ENCODE measurements at regions not wholly inside any gene's neighbourhood (a gene's known extent, or its start where the extent isn't known, plus 50 kb on each side); places are given as distances from the start of the nearest gene placed in this dataset.

- ChIA-PET SMC1A (ENCODE audit: uncharacterized antibody, unreplicated experiment) (interaction anchor here (0.7 to 2.0 kb wide), 20 partner anchors 9 to 363 kb away, joined by 3 to 24 read pairs (median 3); partner anchors contain the start of gene CALCRL), CTCF (interaction anchor here (0.6 to 2.0 kb wide), 21 partner anchors 10 to 1309 kb away, joined by 3 to 22 read pairs (median 3); partner anchors contain the start of gene CALCRL), RAD21 (ENCODE audit: unreplicated experiment) (interaction anchor here (0.7 to 2.2 kb wide), 13 partner anchors 10 to 363 kb away, joined by 3 to 14 read pairs (median 3); partner anchors contain the start of gene CALCRL), POLR2A (no interaction called here)
- Histone ChIP-seq H3K27me3 (replicated peaks in 1 of 2; ENCODE audit: control insufficient read depth in 2 of 2, insufficient read depth in 2 of 2, low read length in 1 of 2) (no peaks in the 10 kb centered on the region), H3K4me1 (ENCODE audit: control insufficient read depth, insufficient read depth, low read length) (no peaks in the 10 kb centered on the region), H3K4me2 (ENCODE audit: control insufficient read depth, insufficient read depth) (no peak overlapping the region), H3K27ac (ENCODE audit: control insufficient read depth, insufficient read depth) (no peak overlapping the region), H3K79me2 (ENCODE audit: control insufficient read depth, insufficient read depth, low read length) (no peaks in the 10 kb centered on the region), H2AFZ (ENCODE audit: control insufficient read depth, low read depth, low read length) (no peak overlapping the region), H3K4me3 (no peak overlapping the region), H4K20me1 (ENCODE audit: control insufficient read depth, insufficient read depth) (no peaks in the 10 kb centered on the region), H3K9me3 (replicated peaks; ENCODE audit: control insufficient read depth, insufficient read depth, low read length) (no peaks in the 10 kb centered on the region), H3K36me3 (ENCODE audit: control insufficient read depth in 2 of 2, insufficient read depth in 2 of 2, low read length in 1 of 2) (no peaks in the 10 kb centered on the region), H3K9ac (ENCODE audit: control insufficient read depth, insufficient read depth, low read length) (no peak overlapping the region)
- no peak for ATAC-seq
- in situ Hi-C loops (cut with MboI) = no loop called here
- intact Hi-C loops (cut with micrococcal nuclease; ENCODE audit: unreplicated experiment) = loop anchor here (5.0 kb wide), 1 partner anchor 161 kb away; no protein-coding TSS in a partner anchor
- 4% methylated on average over 3 of the region's 3 CpGs for WGBS (ENCODE audit: insufficient coverage, insufficient replicate concordance, low lambda C conversion rate, missing lambda C conversion rate)
- DNase-seq (ENCODE audit: low read depth, low spot score) = no peak
- no peak for FAIRE-seq
- no TSS peak for BruUV-seq (replicated peaks)
- TF ChIP-seq NBN (IDR thresholded peaks at IDR 0.05) (no peak), LARP7 (IDR thresholded peaks at IDR 0.05) (no peak), MAX (IDR thresholded peaks at IDR 0.05; ENCODE audit: low read depth, low read length) (no peak), KAT2A (conservative IDR thresholded peaks at IDR 0.05; ENCODE audit: control insufficient read depth, low read depth, low read length) (no peak), POLR2AphosphoS5 (IDR thresholded peaks at IDR 0.05; ENCODE audit: low read length) (no peak), MTA3 (IDR thresholded peaks at IDR 0.05; ENCODE audit: borderline replicate concordance, low read length) (no peak), ATF3 (IDR thresholded peaks at IDR 0.05; ENCODE audit: borderline replicate concordance, extremely low read depth, low read depth, low read length) (no peak), FOS (IDR thresholded peaks at IDR 0.05; ENCODE audit: borderline replicate concordance, extremely low read depth, insufficient read length) (no peak), SREBF2 (IDR thresholded peaks at IDR 0.05; ENCODE audit: low read length) (no peak), NR2F1 (conservative IDR thresholded peaks at IDR 0.05) (no peak)
Measured at GRCh38 chr2:187136646-187137045, 287.7 kb upstream of the ZSWIM2 start.

All from GM12878 (cell line).